GM13977 (cell line): ENCODE measurements at regions not wholly inside any gene's neighbourhood (a gene's known extent, or its start where the extent isn't known, plus 50 kb on each side); places are given as distances from the start of the nearest gene placed in this dataset.

Experiments used
- DNase-seq: peaks from one replicate; pipeline ENCODE4 v3.0.0; 2012; ENCODE audit warnings: low spot score
- CTCF ChIP-seq: IDR thresholded peaks from 2 replicates; pipeline ENCODE4 v1.5.1; 2012; ENCODE audit warnings: mild to moderate bottlenecking, control low read depth; ENCODE audit not compliant: insufficient read depth; ENCODE audit errors: extremely low read depth, missing control alignments
- in situ Hi-C: fragments of 300-500 bp; cut with MboI; formaldehyde crosslinking; loops from one replicate; pipeline ENCODE4 v1.12.0; 2022; ENCODE audit warnings: low sequenced_read_pairs, low pct_unique_long_range_greater_than_20kb, mixed read lengths, inconsistent platforms; ENCODE audit not compliant: unreplicated experiment

- in situ Hi-C loops: no loop called here
- DNase-seq: no peak
- TF ChIP-seq CTCF: no peak
Measured at GRCh38 chr4:181757910-181758660, 485.1 kb upstream of the TENM3 start.

- no peak for DNase-seq
- no peak for TF ChIP-seq CTCF
- in situ Hi-C loops: no loop called here
Measured at GRCh38 chr4:181760560-181760959, 482.6 kb upstream of the TENM3 start.

- TF ChIP-seq CTCF: no peak
- DNase-seq: no peak
- in situ Hi-C loops: no loop called here
Measured at GRCh38 chr4:181761156-181761555, 482.0 kb upstream of the TENM3 start.

GRCh38 chr4:181766061-181766548 lies 477.1 kb upstream of the TENM3 start:
- no peak for DNase-seq
- no peak for TF ChIP-seq CTCF
- in situ Hi-C loops: no loop called here

GRCh38 chr4:181770971-181771370 lies 472.2 kb upstream of the TENM3 start:
- in situ Hi-C loops: no loop called here
- no peak for TF ChIP-seq CTCF
- no peak for DNase-seq

GRCh38 chr4:181775298-181775697 lies 467.9 kb upstream of the TENM3 start:
- DNase-seq: no peak
- no peak for TF ChIP-seq CTCF
- in situ Hi-C loops: no loop called here
